HG02798 (cell line): ENCODE measurements at regions not wholly inside any gene's neighbourhood (a gene's known extent, or its start where the extent isn't known, plus 50 kb on each side); places are given as distances from the start of the nearest gene placed in this dataset.
"Not testable (repeated sequence)": the region's sequence is repeated elsewhere in the genome, so short reads cannot be mapped to it uniquely, and the experiment has no call there.

Experiments
- ATAC-seq: cut with Tn5 transposase; IDR thresholded peaks from one replicate; pipeline ENCODE4 v1.9.1; 2021; ENCODE audit warnings: mild to moderate bottlenecking; ENCODE audit not compliant: unreplicated experiment, poor library complexity

GRCh38 chr12:124675881-124676713 lies 108.7 kb upstream of the NCOR2 start:
- no peak for ATAC-seq

- no peak for ATAC-seq
Measured at GRCh38 chr12:124674937-124675336, 107.5 kb upstream of the NCOR2 start.

- no peak for ATAC-seq
Measured at GRCh38 chr12:124673801-124674617, 106.6 kb upstream of the NCOR2 start.

DNA sequence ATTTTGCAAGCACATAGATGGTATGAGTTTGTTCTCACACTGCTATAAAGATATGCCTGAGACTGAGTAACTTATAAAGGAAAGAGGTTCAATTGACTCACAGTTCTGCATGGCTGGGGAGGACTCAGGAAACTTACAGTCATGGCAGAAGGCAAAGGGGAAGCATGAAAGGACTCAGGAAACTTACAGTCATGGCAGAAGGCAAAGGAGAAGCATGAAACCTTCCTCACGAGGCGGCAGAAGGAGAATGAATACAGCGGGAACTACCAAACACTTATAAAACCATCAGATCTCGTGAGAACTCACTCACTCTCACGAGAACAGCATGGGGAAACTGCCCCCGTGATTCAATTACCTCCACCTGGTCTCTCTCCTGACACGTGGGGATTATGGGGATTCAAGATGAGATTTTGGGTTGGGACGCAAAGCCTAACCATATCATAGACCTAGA lies 101.9 kb upstream of the NCOR2 start:
- not testable (repeated sequence) for ATAC-seq

- ATAC-seq = no peak
Measured at GRCh38 chr12:124668602-124669001, 101.2 kb upstream of the NCOR2 start.

GRCh38 chr12:124667506-124668326 lies 100.3 kb upstream of the NCOR2 start:
- no peak for ATAC-seq

DNA sequence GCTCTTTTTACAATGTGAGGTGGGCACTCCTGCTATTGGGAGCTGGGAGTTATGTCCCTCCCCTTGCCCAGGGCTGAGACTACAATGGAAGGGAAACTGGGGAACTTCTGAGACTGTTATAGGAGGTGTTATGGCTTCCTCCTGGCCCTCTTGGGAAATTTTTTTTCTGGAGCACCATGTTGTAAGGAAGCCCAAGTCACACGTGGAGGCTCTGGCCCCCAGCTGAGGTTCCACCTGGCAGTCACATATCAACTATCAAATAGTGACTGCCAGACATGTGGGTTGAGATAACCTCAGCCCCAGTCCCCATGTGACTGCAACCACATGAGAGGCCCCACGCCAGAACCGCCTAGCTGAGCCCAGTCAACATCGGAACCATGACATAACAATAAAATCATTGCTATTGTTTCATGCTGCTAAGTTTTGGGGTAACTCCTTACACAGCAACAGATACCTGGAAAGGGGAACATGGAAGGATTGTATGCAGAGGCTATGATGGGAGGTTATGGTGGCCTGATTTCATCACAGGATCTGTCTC lies 99.4 kb upstream of the NCOR2 start:
- ATAC-seq = no peak

DNA sequence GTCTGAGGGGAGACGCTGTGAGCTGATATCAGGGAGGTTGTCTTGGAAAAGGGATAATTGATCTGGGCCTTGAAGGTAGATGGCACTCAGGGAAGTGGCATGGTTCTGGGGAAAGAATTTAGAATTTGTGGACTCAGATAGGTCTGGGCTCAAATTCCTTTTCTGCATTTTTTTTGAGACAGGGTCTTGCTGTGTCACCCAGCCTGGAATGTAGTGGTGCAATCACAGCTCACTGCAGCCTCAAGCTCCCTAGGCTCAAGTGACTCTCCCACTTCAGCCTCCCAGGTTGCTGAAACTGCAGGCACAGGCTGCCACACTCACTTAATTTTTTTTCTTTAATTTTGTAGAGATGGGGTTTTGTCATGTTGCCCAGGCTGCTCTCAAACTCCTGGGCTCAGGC lies 98.1 kb upstream of the NCOR2 start:
- no peak for ATAC-seq

- ATAC-seq = no peak
Measured at GRCh38 chr12:124664395-124665111, 97.1 kb upstream of the NCOR2 start.

GRCh38 chr12:124663771-124664366 lies 96.5 kb upstream of the NCOR2 start:
- no peak for ATAC-seq

DNA sequence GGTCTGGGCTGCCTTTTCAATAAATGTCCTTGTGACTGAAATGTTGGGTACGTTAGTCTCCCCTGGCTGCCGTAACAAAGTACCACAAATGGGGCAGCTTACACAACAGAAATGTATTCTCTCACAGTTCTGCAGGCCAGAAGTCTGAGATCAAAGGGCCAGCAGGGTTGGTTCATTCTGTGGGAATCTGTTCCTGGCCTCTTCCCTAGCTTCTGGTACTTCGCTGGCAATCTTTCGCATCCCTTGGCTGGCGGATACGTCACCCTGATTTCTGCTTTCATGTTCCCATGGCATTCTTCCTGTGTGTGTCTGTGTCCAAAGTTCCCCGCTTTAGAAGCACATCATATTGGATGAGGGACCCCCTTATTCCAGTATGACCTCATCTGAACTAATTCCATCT lies 95.8 kb upstream of the NCOR2 start:
- ATAC-seq = no peak

- no peak for ATAC-seq
Measured at GRCh38 chr12:124661341-124661740, 93.9 kb upstream of the NCOR2 start.

GRCh38 chr12:124660851-124661250 lies 93.4 kb upstream of the NCOR2 start:
- no peak for ATAC-seq

DNA sequence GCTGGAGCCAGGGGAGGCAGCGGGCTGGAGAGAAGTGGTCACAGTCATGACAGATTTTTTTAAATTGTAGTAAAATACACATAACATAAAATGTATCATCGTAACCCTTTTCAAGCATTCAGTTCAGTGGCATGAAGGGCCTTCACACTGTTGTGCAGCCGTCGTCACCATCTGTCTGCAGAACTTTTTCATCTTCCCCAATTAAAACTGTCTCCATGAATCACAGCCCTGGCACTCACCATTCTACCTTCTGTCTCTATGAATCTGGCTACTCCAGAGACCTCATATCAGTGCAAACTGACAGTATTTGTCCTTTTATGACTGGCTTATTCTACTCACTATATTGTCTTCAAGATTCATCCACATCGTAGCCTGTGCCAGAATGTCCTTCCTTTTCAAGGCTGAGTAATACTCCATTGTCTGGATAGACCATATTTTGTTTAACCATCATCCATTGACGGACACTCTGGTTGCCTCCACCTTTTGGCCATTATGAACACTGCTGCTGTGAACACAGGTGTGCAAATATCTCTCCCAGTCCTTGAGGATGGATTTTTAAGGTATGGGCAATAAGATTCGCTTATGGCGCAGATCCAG lies 91.5 kb upstream of the NCOR2 start:
- no peak for ATAC-seq

DNA sequence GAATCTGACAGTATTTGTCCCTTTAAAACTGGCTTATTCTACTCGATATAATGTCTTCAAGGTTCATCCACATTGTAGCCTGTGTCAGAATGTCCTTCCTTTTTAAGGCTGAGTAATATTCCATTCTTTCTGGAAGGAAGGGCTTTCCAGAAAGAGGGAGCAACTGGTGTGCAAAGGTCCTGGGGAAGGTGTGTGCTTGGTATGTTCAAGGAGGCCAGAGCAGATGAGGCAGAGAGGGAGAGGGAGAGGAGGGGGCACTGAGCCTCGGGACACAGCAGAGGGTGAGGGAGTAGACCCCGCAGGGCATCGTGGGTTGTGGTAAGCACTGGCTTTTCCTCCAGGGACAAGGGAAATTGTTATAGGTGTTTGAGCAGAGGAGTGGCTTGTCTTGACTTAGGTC lies 90.9 kb upstream of the NCOR2 start:
- ATAC-seq = no peak

- no peak for ATAC-seq
Measured at GRCh38 chr12:124656947-124657434, 89.6 kb upstream of the NCOR2 start.

- no peak for ATAC-seq
Measured at GRCh38 chr12:124655698-124656516, 88.5 kb upstream of the NCOR2 start.
